Peyer's patch (tissue), 4 donors: ENCODE measurements at regions not wholly inside any gene's neighbourhood (a gene's known extent, or its start where the extent isn't known, plus 50 kb on each side); places are given as distances from the start of the nearest gene placed in this dataset.

ENCODE experiments used
- POLR2A ChIP-seq, 2 donors: fragments of 450-650 bp; IDR thresholded peaks; one replicate each; pipeline ENCODE4 v1.5.1; 2017; ENCODE audit warnings: antibody characterized with exemption in 2 of 2, mild to moderate bottlenecking in 2 of 2, moderate library complexity in 2 of 2
- TF ChIP-seq, protein P1 (sequence below), 6 experiments: fragments of 450-650 bp in 4 of 6; fragments of 200-600 bp in 2 of 6; sonication (generic) in 1 of 6; IDR thresholded peaks; one replicate each; pipeline ENCODE4 v1.5.1; 2017 to 2019; ENCODE audit warnings: antibody characterized with exemption in 6 of 6, mild to moderate bottlenecking in 3 of 6, moderate library complexity in 1 of 6

DNA sequence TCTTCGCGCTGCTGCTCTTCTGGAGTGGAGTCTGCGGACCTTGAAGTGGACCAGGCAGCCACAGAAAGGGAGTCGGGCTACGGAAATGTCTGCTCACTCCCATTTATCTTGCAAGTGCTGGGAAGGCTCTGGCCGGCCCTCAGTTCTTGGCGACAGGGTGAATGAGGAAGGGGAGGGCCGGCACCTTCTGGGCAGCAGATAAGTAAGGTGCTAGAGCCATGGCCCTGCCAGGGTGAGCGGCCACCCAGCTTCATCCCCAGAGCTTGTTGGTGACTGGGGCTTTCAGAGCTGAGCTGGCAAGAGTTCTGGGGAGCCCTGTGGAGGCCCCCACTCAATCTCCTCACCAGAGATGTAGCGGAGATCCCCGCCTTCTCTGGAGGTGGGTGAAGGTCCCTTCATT is 103.5 kb downstream of the ASB7 start:
- TF ChIP-seq, protein P1, sequence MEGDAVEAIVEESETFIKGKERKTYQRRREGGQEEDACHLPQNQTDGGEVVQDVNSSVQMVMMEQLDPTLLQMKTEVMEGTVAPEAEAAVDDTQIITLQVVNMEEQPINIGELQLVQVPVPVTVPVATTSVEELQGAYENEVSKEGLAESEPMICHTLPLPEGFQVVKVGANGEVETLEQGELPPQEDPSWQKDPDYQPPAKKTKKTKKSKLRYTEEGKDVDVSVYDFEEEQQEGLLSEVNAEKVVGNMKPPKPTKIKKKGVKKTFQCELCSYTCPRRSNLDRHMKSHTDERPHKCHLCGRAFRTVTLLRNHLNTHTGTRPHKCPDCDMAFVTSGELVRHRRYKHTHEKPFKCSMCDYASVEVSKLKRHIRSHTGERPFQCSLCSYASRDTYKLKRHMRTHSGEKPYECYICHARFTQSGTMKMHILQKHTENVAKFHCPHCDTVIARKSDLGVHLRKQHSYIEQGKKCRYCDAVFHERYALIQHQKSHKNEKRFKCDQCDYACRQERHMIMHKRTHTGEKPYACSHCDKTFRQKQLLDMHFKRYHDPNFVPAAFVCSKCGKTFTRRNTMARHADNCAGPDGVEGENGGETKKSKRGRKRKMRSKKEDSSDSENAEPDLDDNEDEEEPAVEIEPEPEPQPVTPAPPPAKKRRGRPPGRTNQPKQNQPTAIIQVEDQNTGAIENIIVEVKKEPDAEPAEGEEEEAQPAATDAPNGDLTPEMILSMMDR (IDR thresholded peaks at IDR 0.05), result no peak
- TF ChIP-seq POLR2A (IDR thresholded peaks at IDR 0.05), result no peak
